ENCODE measurements at regions not wholly inside any gene's neighbourhood (a gene's known extent, or its start where the extent isn't known, plus 50 kb on each side); places are given as distances from the start of the nearest gene placed in this dataset.

- H3K4me3 ChIP-seq (replicated peaks in 1 of 3; ENCODE audit: low read depth in 2 of 3, low read length in 3 of 3) = no peak overlapping the region
- intact Hi-C loops (cut with micrococcal nuclease) = no loop called here
- no peak for TF ChIP-seq CTCF (IDR thresholded peaks at IDR 0.05)
Observed at GRCh38 chr11:104727095-104727494, 171.2 kb downstream of the CASP12 start.

GRCh38 chr11:104725796-104726408 lies 172.4 kb downstream of the CASP12 start:
- Histone ChIP-seq H3K36me3 (replicated peaks in 1 of 2; ENCODE audit: control insufficient read depth in 1 of 2, insufficient read depth in 2 of 2, low read length in 2 of 2) (no peaks in the 10 kb centered on the region), H2AFZ (ENCODE audit: insufficient read depth, low read depth, low read length, poor library complexity, severe bottlenecking) (no peak overlapping the region), H3K27ac (ENCODE audit: low read depth in 1 of 2, low read length in 2 of 2) (no peak overlapping the region), H3K4me3 (replicated peaks in 1 of 3; ENCODE audit: low read depth in 2 of 3, low read length in 3 of 3) (no peak overlapping the region), H3K27me3 (ENCODE audit: control insufficient read depth in 2 of 2, insufficient read depth in 2 of 2, low read length in 2 of 2) (no peaks in the 10 kb centered on the region), H4K20me1 (ENCODE audit: insufficient read depth, low read length) (no peaks in the 10 kb centered on the region), H3K4me1 (ENCODE audit: control insufficient read depth in 1 of 2, insufficient read depth in 2 of 2, low read length in 2 of 2) (no peaks in the 10 kb centered on the region), H3K79me2 (ENCODE audit: insufficient read depth, low read length) (no peaks in the 10 kb centered on the region), H3K9me3 (replicated peaks in 1 of 2; ENCODE audit: control insufficient read depth in 1 of 2, insufficient read depth in 1 of 2, low read length in 2 of 2) (peaks cover 0 to 7% of the 10 kb centered on the region in 2 donors), H3K4me2 (replicated peaks; ENCODE audit: extremely low read depth, low read length, poor library complexity, severe bottlenecking) (no peak overlapping the region), H3K9ac (ENCODE audit: insufficient read depth, low read length, poor library complexity, severe bottlenecking) (no peak overlapping the region)
- Mint-ChIP-seq H3K36me3 (no peaks in the 10 kb centered on the region), H3K27ac (no peak overlapping the region), H3K27me3 (ENCODE audit: low read depth in 3 of 3) (no peaks in the 10 kb centered on the region), H3K9me3 (peaks cover 0 to 9% (median 5%) of the 10 kb centered on the region in 7 donors), H3K4me1 (no peaks in the 10 kb centered on the region), H3K4me3 (no peak overlapping the region)
- WGBS (ENCODE audit: insufficient coverage) = no CpG with 5 or more reads among the region's 4 CpGs
- intact Hi-C loops (cut with micrococcal nuclease) = no loop called here
- DNase-seq = no peak
- no peak for TF ChIP-seq CTCF (IDR thresholded peaks at IDR 0.05)

More at GRCh38 chr11:104727095-104727494, 171.2 kb downstream of the CASP12 start:
- no peak overlapping the region for H3K4me2 ChIP-seq (replicated peaks; ENCODE audit: extremely low read depth, low read length, poor library complexity, severe bottlenecking)
- Mint-ChIP-seq H3K4me1 (no peaks in the 10 kb centered on the region), H3K27ac (no peak overlapping the region), H3K4me3 (no peak overlapping the region), H3K36me3 (no peaks in the 10 kb centered on the region), H3K9me3 (peaks cover 0 to 9% (median 5%) of the 10 kb centered on the region in 7 donors), H3K27me3 (ENCODE audit: low read depth in 3 of 3) (no peaks in the 10 kb centered on the region)
- H4K20me1 ChIP-seq (ENCODE audit: insufficient read depth, low read length) = no peaks in the 10 kb centered on the region
- H3K27ac ChIP-seq (ENCODE audit: low read depth in 1 of 2, low read length in 2 of 2) = no peak overlapping the region
- WGBS (ENCODE audit: insufficient coverage) = 100% methylated on average over 1 of the region's 1 CpG
- H3K9me3 ChIP-seq (replicated peaks in 1 of 2; ENCODE audit: control insufficient read depth in 1 of 2, insufficient read depth in 1 of 2, low read length in 2 of 2) = peaks cover 0 to 7% of the 10 kb centered on the region in 2 donors
- H3K36me3 ChIP-seq (replicated peaks in 1 of 2; ENCODE audit: control insufficient read depth in 1 of 2, insufficient read depth in 2 of 2, low read length in 2 of 2) = no peaks in the 10 kb centered on the region
- H3K79me2 ChIP-seq (ENCODE audit: insufficient read depth, low read length) = no peaks in the 10 kb centered on the region
- H3K9ac ChIP-seq (ENCODE audit: insufficient read depth, low read length, poor library complexity, severe bottlenecking) = no peak overlapping the region
- no peaks in the 10 kb centered on the region for H3K27me3 ChIP-seq (ENCODE audit: control insufficient read depth in 2 of 2, insufficient read depth in 2 of 2, low read length in 2 of 2)
- no peaks in the 10 kb centered on the region for H3K4me1 ChIP-seq (ENCODE audit: control insufficient read depth in 1 of 2, insufficient read depth in 2 of 2, low read length in 2 of 2)
- DNase-seq = no peak
- no peak overlapping the region for H2AFZ ChIP-seq (ENCODE audit: insufficient read depth, low read depth, low read length, poor library complexity, severe bottlenecking)

Measured in CD14-positive monocyte (primary cell).